ENCODE measurements at regions not wholly inside any gene's neighbourhood (a gene's known extent, or its start where the extent isn't known, plus 50 kb on each side); places are given as distances from the start of the nearest gene placed in this dataset.
"Not testable (repeated sequence)": the region's sequence is repeated elsewhere in the genome, so short reads cannot be mapped to it uniquely, and the experiment has no call there.

GRCh38 chr5:18357486-18357885 is 723.2 kb downstream of the TAF11L14 start:
- DNase-seq (no peak), ATAC-seq (no peak)
- intact Hi-C loops (cut with DNase I), result no loop called here

- DNase-seq (no peak), ATAC-seq (no peak)
- intact Hi-C loops (cut with DNase I), result no loop called here
These were observed 732.0 kb downstream of the TAF11L14 start for GRCh38 chr5:18366234-18366633.

- DNase-seq, result no peak
- no peak for ATAC-seq
- intact Hi-C loops (cut with DNase I), result no loop called here
These were observed 736.3 kb downstream of the TAF11L14 start for GRCh38 chr5:18370531-18370930.

- DNase-seq (no peak), ATAC-seq (no peak)
- intact Hi-C loops (cut with DNase I), result no loop called here
These were observed 741.4 kb downstream of the TAF11L14 start for GRCh38 chr5:18375641-18376040.

GRCh38 chr5:18378066-18378465 is 743.8 kb downstream of the TAF11L14 start:
- no peak for DNase-seq
- intact Hi-C loops (cut with DNase I), result no loop called here
- ATAC-seq, result no peak

- intact Hi-C loops (cut with DNase I), result no loop called here
- no peak for DNase-seq
- no peak for ATAC-seq
These were observed 744.9 kb downstream of the TAF11L14 start for GRCh38 chr5:18379189-18379588.

GRCh38 chr5:18380729-18381362 is 746.6 kb downstream of the TAF11L14 start:
- ATAC-seq, result no peak
- intact Hi-C loops (cut with DNase I), result no loop called here

GRCh38 chr5:18393565-18394442 is 759.5 kb downstream of the TAF11L14 start:
- intact Hi-C loops (cut with DNase I), result loop anchor here in 1 of 2 donors (10.0 kb wide), 1 partner anchor 301 kb away; no protein-coding TSS in a partner anchor
- peak in 1 of 2 donors; percentile 27 for ATAC-seq

More at GRCh38 chr5:18380729-18381362, 746.6 kb downstream of the TAF11L14 start:
- DNase-seq, result no peak

GRCh38 chr5:18394443-18394804 is 760.2 kb downstream of the TAF11L14 start:
- intact Hi-C loops (cut with DNase I), result loop anchor here in 1 of 2 donors (10.0 kb wide), 1 partner anchor 300 kb away; no protein-coding TSS in a partner anchor
- no peak for DNase-seq
- ATAC-seq, result no peak

More at GRCh38 chr5:18393565-18394442, 759.5 kb downstream of the TAF11L14 start:
- DNase-seq, result peak; percentile 37

GRCh38 chr5:18395126-18396110 is 761.2 kb downstream of the TAF11L14 start:
- DNase-seq (no peak), ATAC-seq (no peak)
- intact Hi-C loops (cut with DNase I), result loop anchor here in 1 of 2 donors (10.0 kb wide), 1 partner anchor 299 kb away; no protein-coding TSS in a partner anchor

- ATAC-seq, result no peak
- intact Hi-C loops (cut with DNase I), result loop anchor here in 1 of 2 donors (10.0 kb wide), 1 partner anchor 297 kb away; no protein-coding TSS in a partner anchor
- no peak for DNase-seq
These were observed 763.1 kb downstream of the TAF11L14 start for GRCh38 chr5:18397371-18397770.

- ATAC-seq (no peak), DNase-seq (no peak)
- intact Hi-C loops (cut with DNase I), result loop anchor here in 1 of 2 donors (10.0 kb wide), 1 partner anchor 297 kb away; no protein-coding TSS in a partner anchor
These were observed 763.6 kb downstream of the TAF11L14 start for GRCh38 chr5:18397891-18398290.

- ATAC-seq, DNase-seq: not testable (repeated sequence)
- intact Hi-C loops (cut with DNase I), result loop anchor here in 1 of 2 donors (10.0 kb wide), 1 partner anchor 295 kb away; no protein-coding TSS in a partner anchor
These were observed 765.4 kb downstream of the TAF11L14 start for GRCh38 chr5:18399461-18400327.

- intact Hi-C loops (cut with DNase I), result no loop called here
- no peak for DNase-seq
- no peak for ATAC-seq
These were observed 768.9 kb downstream of the TAF11L14 start for GRCh38 chr5:18403141-18403540.

- DNase-seq, result no peak
- intact Hi-C loops (cut with DNase I), result no loop called here
- no peak for ATAC-seq
These were observed 769.7 kb downstream of the TAF11L14 start for GRCh38 chr5:18403941-18404438.

- DNase-seq, result no peak
- intact Hi-C loops (cut with DNase I), result no loop called here
- no peak for ATAC-seq
These were observed 786.5 kb downstream of the TAF11L14 start for GRCh38 chr5:18420711-18421110.

GRCh38 chr5:18433336-18433735 is 799.1 kb downstream of the TAF11L14 start:
- ATAC-seq (no peak), DNase-seq (no peak)
- intact Hi-C loops (cut with DNase I), result no loop called here

GRCh38 chr5:18438126-18438525 is 803.9 kb downstream of the TAF11L14 start:
- intact Hi-C loops (cut with DNase I), result no loop called here
- DNase-seq (no peak), ATAC-seq (no peak)
